HL-60 (cell line): ENCODE measurements at regions not wholly inside any gene's neighbourhood (a gene's known extent, or its start where the extent isn't known, plus 50 kb on each side); places are given as distances from the start of the nearest gene placed in this dataset.
"Not testable (repeated sequence)": the region's sequence is repeated elsewhere in the genome, so short reads cannot be mapped to it uniquely, and the experiment has no call there.

Source experiments
- GABPA ChIP-seq: IDR thresholded peaks from 2 replicates; pipeline ENCODE4 v1.6.1; 2012; ENCODE audit warnings: low read depth
- POLR2AphosphoS5 ChIP-seq: IDR thresholded peaks from 2 replicates; pipeline ENCODE4 v1.6.1; 2012; ENCODE audit warnings: low read depth
- TF ChIP-seq, protein P1 (sequence below): IDR thresholded peaks from one replicate; pipeline ENCODE4 v1.5.1; 2011; ENCODE audit warnings: low read length, control low read depth, inconsistent platforms; ENCODE audit not compliant: insufficient read depth
- TF ChIP-seq, protein P2 (sequence below): IDR thresholded peaks from 2 replicates; pipeline ENCODE4 v1.6.1; 2012; ENCODE audit warnings: low read depth; ENCODE audit not compliant: insufficient replicate concordance

DNA sequence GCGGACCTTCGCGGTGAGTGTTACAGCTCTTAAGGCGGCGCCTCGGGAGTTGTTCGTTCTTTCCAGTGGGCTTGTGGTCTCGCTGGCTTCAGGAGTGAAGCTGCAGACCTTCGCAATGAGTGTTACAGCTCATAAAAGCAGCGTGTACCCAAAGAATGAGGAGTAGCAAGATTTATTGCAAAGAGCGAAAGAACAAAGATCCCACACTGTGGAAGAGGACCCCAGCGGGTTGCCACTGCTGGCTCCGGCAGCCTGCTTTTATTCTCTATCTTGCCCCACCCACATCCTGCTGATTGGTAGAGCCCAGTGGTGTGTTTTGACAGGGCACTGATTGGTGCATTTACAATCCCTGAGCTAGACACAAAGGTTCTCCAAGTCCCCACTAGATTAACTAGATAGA, 941.9 kb downstream of the C4orf33 start:
- TF ChIP-seq, protein P1, sequence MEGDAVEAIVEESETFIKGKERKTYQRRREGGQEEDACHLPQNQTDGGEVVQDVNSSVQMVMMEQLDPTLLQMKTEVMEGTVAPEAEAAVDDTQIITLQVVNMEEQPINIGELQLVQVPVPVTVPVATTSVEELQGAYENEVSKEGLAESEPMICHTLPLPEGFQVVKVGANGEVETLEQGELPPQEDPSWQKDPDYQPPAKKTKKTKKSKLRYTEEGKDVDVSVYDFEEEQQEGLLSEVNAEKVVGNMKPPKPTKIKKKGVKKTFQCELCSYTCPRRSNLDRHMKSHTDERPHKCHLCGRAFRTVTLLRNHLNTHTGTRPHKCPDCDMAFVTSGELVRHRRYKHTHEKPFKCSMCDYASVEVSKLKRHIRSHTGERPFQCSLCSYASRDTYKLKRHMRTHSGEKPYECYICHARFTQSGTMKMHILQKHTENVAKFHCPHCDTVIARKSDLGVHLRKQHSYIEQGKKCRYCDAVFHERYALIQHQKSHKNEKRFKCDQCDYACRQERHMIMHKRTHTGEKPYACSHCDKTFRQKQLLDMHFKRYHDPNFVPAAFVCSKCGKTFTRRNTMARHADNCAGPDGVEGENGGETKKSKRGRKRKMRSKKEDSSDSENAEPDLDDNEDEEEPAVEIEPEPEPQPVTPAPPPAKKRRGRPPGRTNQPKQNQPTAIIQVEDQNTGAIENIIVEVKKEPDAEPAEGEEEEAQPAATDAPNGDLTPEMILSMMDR, result not testable (repeated sequence)
- TF ChIP-seq GABPA, POLR2AphosphoS5: not testable (repeated sequence)
- TF ChIP-seq, protein P2, sequence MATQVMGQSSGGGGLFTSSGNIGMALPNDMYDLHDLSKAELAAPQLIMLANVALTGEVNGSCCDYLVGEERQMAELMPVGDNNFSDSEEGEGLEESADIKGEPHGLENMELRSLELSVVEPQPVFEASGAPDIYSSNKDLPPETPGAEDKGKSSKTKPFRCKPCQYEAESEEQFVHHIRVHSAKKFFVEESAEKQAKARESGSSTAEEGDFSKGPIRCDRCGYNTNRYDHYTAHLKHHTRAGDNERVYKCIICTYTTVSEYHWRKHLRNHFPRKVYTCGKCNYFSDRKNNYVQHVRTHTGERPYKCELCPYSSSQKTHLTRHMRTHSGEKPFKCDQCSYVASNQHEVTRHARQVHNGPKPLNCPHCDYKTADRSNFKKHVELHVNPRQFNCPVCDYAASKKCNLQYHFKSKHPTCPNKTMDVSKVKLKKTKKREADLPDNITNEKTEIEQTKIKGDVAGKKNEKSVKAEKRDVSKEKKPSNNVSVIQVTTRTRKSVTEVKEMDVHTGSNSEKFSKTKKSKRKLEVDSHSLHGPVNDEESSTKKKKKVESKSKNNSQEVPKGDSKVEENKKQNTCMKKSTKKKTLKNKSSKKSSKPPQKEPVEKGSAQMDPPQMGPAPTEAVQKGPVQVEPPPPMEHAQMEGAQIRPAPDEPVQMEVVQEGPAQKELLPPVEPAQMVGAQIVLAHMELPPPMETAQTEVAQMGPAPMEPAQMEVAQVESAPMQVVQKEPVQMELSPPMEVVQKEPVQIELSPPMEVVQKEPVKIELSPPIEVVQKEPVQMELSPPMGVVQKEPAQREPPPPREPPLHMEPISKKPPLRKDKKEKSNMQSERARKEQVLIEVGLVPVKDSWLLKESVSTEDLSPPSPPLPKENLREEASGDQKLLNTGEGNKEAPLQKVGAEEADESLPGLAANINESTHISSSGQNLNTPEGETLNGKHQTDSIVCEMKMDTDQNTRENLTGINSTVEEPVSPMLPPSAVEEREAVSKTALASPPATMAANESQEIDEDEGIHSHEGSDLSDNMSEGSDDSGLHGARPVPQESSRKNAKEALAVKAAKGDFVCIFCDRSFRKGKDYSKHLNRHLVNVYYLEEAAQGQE, result not testable (repeated sequence)
